Osteoblast (primary cell): ENCODE measurements at regions not wholly inside any gene's neighbourhood (a gene's known extent, or its start where the extent isn't known, plus 50 kb on each side); places are given as distances from the start of the nearest gene placed in this dataset.

Source experiments
- DNase-seq: peaks from one replicate; pipeline ENCODE4 v3.0.0; 2011; ENCODE audit warnings: low spot score, mixed read lengths; ENCODE audit not compliant: insufficient read length; ENCODE audit errors: missing footprints
- H2AFZ ChIP-seq: 2 replicates; pipeline ENCODE4 v1.6.0; 2011; ENCODE audit warnings: mild to moderate bottlenecking, low read length
- H3K27ac ChIP-seq: 2 replicates; pipeline ENCODE4 v1.5.1; 2011; ENCODE audit warnings: mild to moderate bottlenecking, low read depth, low read length, moderate library complexity
- H3K27me3 ChIP-seq: 2 replicates; pipeline ENCODE4 v1.6.0; 2012; ENCODE audit warnings: mild to moderate bottlenecking, control low read depth, inconsistent platforms, low read length, moderate library complexity; ENCODE audit not compliant: insufficient read depth
- H3K36me3 ChIP-seq: 2 replicates; pipeline ENCODE4 v1.5.1; 2011; ENCODE audit warnings: mild to moderate bottlenecking, low read length, control low read depth, moderate library complexity; ENCODE audit not compliant: insufficient read depth
- H3K4me1 ChIP-seq: 2 replicates; pipeline ENCODE4 v1.5.1; 2011; ENCODE audit warnings: mild to moderate bottlenecking, low read length, control low read depth, moderate library complexity; ENCODE audit not compliant: insufficient read depth
- H3K4me2 ChIP-seq: 2 replicates; pipeline ENCODE4 v1.6.0; 2011; ENCODE audit warnings: mild to moderate bottlenecking, low read length; ENCODE audit not compliant: insufficient read depth
- H3K4me3 ChIP-seq: fragments of 200-600 bp; sonication (generic); 3 replicates; pipeline ENCODE4 v1.5.1; 2012; ENCODE audit warnings: mild to moderate bottlenecking, low read length, inconsistent platforms; ENCODE audit not compliant: insufficient read depth
- H3K79me2 ChIP-seq: 2 replicates; pipeline ENCODE4 v1.6.0; 2012; ENCODE audit warnings: mild to moderate bottlenecking, low read length, control low read depth, inconsistent platforms; ENCODE audit not compliant: insufficient read depth
- H3K9me3 ChIP-seq: 2 replicates; pipeline ENCODE4 v1.5.1; 2011; ENCODE audit warnings: low read depth, low read length, control low read depth
- H4K20me1 ChIP-seq: 2 replicates; pipeline ENCODE4 v1.6.0; 2012; ENCODE audit warnings: mild to moderate bottlenecking, low read length, control low read depth; ENCODE audit not compliant: insufficient read depth
- TF ChIP-seq, protein P1 (sequence below): IDR thresholded peaks from 2 replicates; pipeline ENCODE4 v1.5.1; 2011; ENCODE audit warnings: mild to moderate bottlenecking, low read depth, low read length, moderate library complexity; ENCODE audit errors: extremely low read depth

DNA sequence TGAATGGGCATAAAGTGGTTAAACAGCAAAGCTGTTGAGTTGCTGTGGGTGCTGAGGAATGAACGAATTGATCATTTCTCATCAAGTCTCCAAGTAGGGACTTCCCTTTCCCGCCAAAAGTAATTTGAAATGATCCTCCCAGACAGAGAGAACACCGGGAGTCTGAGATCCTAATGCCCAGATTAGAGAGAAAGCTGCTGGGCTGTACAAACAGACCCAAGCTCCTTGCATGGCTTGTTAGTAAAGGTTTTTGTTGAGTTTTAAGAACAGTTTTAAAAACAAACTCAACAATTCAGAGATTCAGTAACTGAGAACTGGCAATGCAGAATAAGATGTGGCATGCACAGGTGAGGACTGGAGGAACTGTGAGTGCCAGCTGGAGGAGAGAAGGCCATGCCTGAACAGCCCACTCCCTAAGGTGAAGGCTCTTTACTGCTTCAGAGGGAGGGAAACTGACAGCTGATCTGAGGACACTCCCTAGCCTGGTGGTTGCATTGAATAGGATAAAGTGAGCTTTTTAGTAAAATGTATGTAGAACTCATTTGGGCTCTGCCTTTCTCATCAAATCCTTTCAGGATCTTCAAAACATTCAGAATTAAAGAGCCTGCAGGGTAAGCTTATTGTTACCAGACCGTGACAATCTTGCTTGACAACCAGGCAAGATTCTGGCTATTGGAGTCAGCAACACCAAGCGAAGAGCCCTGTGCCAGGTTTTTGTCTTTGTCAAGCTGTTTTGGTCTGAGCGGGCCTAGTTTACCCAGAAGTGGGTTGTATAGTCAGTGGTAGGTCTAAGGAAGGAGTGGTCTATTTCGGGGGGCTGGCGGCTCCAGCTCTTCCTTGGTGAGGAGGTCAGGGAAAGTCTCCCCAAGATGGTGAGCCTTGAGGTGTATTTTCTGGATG, 63.2 kb upstream of the IGFBP5 start:
- H4K20me1 ChIP-seq = no peaks in the 10 kb centered on the region

DNA sequence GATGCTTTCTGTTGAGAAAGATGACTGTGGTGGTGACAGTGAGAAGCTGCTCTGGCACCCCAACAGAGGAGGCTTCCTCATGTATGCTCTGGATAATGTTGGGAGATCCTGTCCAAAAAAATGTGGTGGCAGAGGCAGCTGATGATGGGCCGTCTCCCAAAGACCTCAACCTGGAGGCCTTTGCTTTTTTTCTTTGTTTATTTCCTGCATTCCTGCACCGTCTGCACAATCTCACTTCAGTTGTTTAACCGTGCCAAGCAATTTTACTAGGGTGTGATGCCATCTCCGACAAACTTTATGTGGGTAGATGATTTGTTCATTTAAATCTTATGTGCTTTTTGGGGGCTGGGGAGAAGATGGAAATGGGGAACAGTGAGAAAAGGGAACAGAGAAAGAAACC, 62.2 kb upstream of the IGFBP5 start:
- Histone ChIP-seq H3K79me2 (no peaks in the 10 kb centered on the region), H2AFZ (no peak overlapping the region), H3K27ac (no peak overlapping the region), H3K36me3 (no peaks in the 10 kb centered on the region), H3K9me3 (no peaks in the 10 kb centered on the region), H3K4me1 (no peaks in the 10 kb centered on the region), H3K4me2 (no peak overlapping the region), H3K27me3 (peaks cover 31% of the 10 kb centered on the region), H4K20me1 (no peaks in the 10 kb centered on the region), H3K4me3 (no peak overlapping the region)
- peak; percentile 72 for DNase-seq
- TF ChIP-seq, protein P1, sequence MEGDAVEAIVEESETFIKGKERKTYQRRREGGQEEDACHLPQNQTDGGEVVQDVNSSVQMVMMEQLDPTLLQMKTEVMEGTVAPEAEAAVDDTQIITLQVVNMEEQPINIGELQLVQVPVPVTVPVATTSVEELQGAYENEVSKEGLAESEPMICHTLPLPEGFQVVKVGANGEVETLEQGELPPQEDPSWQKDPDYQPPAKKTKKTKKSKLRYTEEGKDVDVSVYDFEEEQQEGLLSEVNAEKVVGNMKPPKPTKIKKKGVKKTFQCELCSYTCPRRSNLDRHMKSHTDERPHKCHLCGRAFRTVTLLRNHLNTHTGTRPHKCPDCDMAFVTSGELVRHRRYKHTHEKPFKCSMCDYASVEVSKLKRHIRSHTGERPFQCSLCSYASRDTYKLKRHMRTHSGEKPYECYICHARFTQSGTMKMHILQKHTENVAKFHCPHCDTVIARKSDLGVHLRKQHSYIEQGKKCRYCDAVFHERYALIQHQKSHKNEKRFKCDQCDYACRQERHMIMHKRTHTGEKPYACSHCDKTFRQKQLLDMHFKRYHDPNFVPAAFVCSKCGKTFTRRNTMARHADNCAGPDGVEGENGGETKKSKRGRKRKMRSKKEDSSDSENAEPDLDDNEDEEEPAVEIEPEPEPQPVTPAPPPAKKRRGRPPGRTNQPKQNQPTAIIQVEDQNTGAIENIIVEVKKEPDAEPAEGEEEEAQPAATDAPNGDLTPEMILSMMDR = no peak

More for the DNA sequence above, 63.2 kb upstream of the IGFBP5 start:
- peaks cover 27% of the 10 kb centered on the region for H3K27me3 ChIP-seq
- no peak overlapping the region for H3K27ac ChIP-seq
- H3K4me2 ChIP-seq = no peak overlapping the region
- DNase-seq = no peak
- H2AFZ ChIP-seq = no peak overlapping the region
- H3K79me2 ChIP-seq = no peaks in the 10 kb centered on the region
- H3K4me3 ChIP-seq = no peak overlapping the region
- H3K36me3 ChIP-seq = no peaks in the 10 kb centered on the region
- no peaks in the 10 kb centered on the region for H3K9me3 ChIP-seq
- TF ChIP-seq, protein P1 = no peak
- H3K4me1 ChIP-seq = no peaks in the 10 kb centered on the region

DNA sequence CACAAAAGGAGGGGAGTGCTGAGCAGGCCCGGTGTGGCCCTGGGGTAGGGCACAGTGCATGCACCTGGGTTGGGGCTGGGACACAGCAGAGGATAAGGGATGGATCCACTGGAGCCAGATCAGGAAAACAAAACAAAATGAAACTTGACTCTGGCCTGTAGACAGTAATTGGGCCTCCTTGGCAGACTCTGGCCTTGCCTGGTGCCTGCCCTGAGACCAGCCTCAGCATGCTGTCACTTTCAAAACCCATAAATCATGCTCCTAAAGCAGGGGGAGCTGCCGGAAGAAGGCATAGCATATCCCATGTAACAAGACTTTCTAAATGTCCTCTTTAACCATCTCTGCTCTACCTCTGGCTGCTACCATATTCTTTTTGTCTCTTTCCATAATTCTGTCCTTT, 61.1 kb upstream of the IGFBP5 start:
- H3K4me1 ChIP-seq = no peaks in the 10 kb centered on the region
- TF ChIP-seq, protein P1 = no peak

DNA sequence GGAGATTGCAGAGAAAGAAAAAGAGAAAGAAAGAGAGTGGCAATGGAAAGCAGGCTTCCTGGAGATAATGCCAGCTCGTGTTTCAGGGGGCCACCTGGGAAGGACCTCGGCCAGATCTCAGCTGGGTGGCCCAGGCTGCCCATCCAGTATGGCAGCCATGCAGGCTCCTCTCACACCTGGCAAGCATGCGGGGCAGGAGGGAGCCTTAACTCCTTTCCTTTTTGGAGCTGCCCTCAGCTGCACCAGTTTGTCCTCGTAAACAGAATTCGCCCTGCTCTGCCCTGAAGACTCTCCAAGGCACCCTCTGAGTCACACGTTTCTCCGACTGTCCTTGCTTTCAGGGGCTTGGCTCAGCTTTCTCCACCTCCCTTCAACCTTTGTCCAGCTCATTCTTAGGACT, 59.5 kb upstream of the IGFBP5 start:
- Histone ChIP-seq H4K20me1 (no peaks in the 10 kb centered on the region), H3K4me1 (no peaks in the 10 kb centered on the region), H3K9me3 (no peaks in the 10 kb centered on the region), H3K79me2 (no peaks in the 10 kb centered on the region), H2AFZ (no peak overlapping the region), H3K36me3 (no peaks in the 10 kb centered on the region), H3K27ac (no peak overlapping the region), H3K4me3 (no peak overlapping the region), H3K27me3 (peaks cover 38% of the 10 kb centered on the region), H3K4me2 (no peak overlapping the region)
- no peak for DNase-seq
- TF ChIP-seq, protein P1 = no peak

More for the DNA sequence above, 61.1 kb upstream of the IGFBP5 start:
- Histone ChIP-seq H3K27ac (no peak overlapping the region), H3K9me3 (no peaks in the 10 kb centered on the region), H4K20me1 (no peaks in the 10 kb centered on the region), H2AFZ (no peak overlapping the region), H3K27me3 (peaks cover 38% of the 10 kb centered on the region), H3K4me3 (no peak overlapping the region), H3K36me3 (no peaks in the 10 kb centered on the region), H3K79me2 (no peaks in the 10 kb centered on the region), H3K4me2 (no peak overlapping the region)
- no peak for DNase-seq
